GM19240 (cell line): ENCODE measurements at regions not wholly inside any gene's neighbourhood (a gene's known extent, or its start where the extent isn't known, plus 50 kb on each side); places are given as distances from the start of the nearest gene placed in this dataset.

Experiments
- DNase-seq: peaks from one replicate; pipeline ENCODE4 v3.0.0; 2011; ENCODE audit warnings: low spot score; ENCODE audit not compliant: insufficient read length

- DNase-seq: no peak
Observed at GRCh38 chr12:107225635-107226034, 132.3 kb upstream of the CRY1 start.

GRCh38 chr12:107226126-107226525 is 132.8 kb upstream of the CRY1 start:
- no peak for DNase-seq

- DNase-seq: no peak
Observed at GRCh38 chr12:107228076-107228475, 134.7 kb upstream of the CRY1 start.

GRCh38 chr12:107229827-107230226 is 136.5 kb upstream of the CRY1 start:
- DNase-seq: no peak

- DNase-seq: no peak
Observed at GRCh38 chr12:107231303-107231702, 138.0 kb upstream of the CRY1 start.

- no peak for DNase-seq
Observed at GRCh38 chr12:107233551-107233950, 140.2 kb upstream of the CRY1 start.

- no peak for DNase-seq
Observed at GRCh38 chr12:107235600-107235999, 142.3 kb upstream of the CRY1 start.

GRCh38 chr12:107236824-107237511 is 143.6 kb upstream of the CRY1 start:
- no peak for DNase-seq

GRCh38 chr12:107238296-107238695 is 144.9 kb upstream of the CRY1 start:
- DNase-seq: no peak

- no peak for DNase-seq
Observed at GRCh38 chr12:107241411-107241810, 148.1 kb upstream of the CRY1 start.

- DNase-seq: no peak
Observed at GRCh38 chr12:107242189-107242588, 148.8 kb upstream of the CRY1 start.

GRCh38 chr12:107243341-107243740 is 150.0 kb upstream of the CRY1 start:
- DNase-seq: no peak

- DNase-seq: no peak
Observed at GRCh38 chr12:107244584-107244983, 151.2 kb upstream of the CRY1 start.

- DNase-seq: no peak
Observed at GRCh38 chr12:107247650-107248049, 154.3 kb upstream of the CRY1 start.

- DNase-seq: no peak
Observed at GRCh38 chr12:107248187-107248586, 154.8 kb upstream of the CRY1 start.

GRCh38 chr12:107251288-107251687 is 157.9 kb upstream of the CRY1 start:
- DNase-seq: no peak

GRCh38 chr12:107253361-107253760 is 160.0 kb upstream of the CRY1 start:
- no peak for DNase-seq

- no peak for DNase-seq
Observed at GRCh38 chr12:107254258-107254856, 161.0 kb upstream of the CRY1 start.

- DNase-seq: no peak
Observed at GRCh38 chr12:107258780-107259179, 165.4 kb upstream of the CRY1 start.

- DNase-seq: no peak
Observed at GRCh38 chr12:107263980-107264379, 170.6 kb upstream of the CRY1 start.

- no peak for DNase-seq
Observed at GRCh38 chr12:107264667-107265066, 171.3 kb upstream of the CRY1 start.

- DNase-seq: no peak
Observed at GRCh38 chr12:107267604-107268003, 174.3 kb upstream of the CRY1 start.

- DNase-seq: no peak
Observed at GRCh38 chr12:107271523-107271922, 178.2 kb upstream of the CRY1 start.
